HAP-1 (cell line): ENCODE measurements at regions not wholly inside any gene's neighbourhood (a gene's known extent, or its start where the extent isn't known, plus 50 kb on each side); places are given as distances from the start of the nearest gene placed in this dataset.
"Not testable (repeated sequence)": the region's sequence is repeated elsewhere in the genome, so short reads cannot be mapped to it uniquely, and the experiment has no call there.

Experiments
- DNase-seq, 2 experiments: peaks; one replicate each; pipeline ENCODE4 v3.0.0-alpha.2; 2016 to 2020; ENCODE audit warnings: low spot score in 2 of 2
- H3K27me3 ChIP-seq: fragments of 250-450 bp; sonication (Bioruptor Pico); 2 replicates; pipeline ENCODE4 v1.5.1; 2020; ENCODE audit warnings: low read depth, mild to moderate bottlenecking, moderate library complexity
- H3K36me3 ChIP-seq: fragments of 250-450 bp; sonication (Bioruptor Pico); replicated peaks from 2 replicates; pipeline ENCODE4 v1.5.1; 2020; ENCODE audit warnings: mild to moderate bottlenecking
- H3K4me1 ChIP-seq: fragments of 250-450 bp; sonication (Bioruptor Pico); 2 replicates; pipeline ENCODE4 v1.5.1; 2020; ENCODE audit warnings: mild to moderate bottlenecking
- H3K4me3 ChIP-seq: fragments of 250-450 bp; sonication (Bioruptor Pico); 2 replicates; pipeline ENCODE4 v1.5.1; 2020; ENCODE audit warnings: mild to moderate bottlenecking, moderate library complexity
- H3K9me3 ChIP-seq: fragments of 250-450 bp; sonication (Bioruptor Pico); 2 replicates; pipeline ENCODE4 v1.5.1; 2020; ENCODE audit warnings: mild to moderate bottlenecking, moderate library complexity
- in situ Hi-C: fragments of 300-500 bp; cut with MboI; formaldehyde crosslinking; loops from 3 replicates; pipeline ENCODE4 v1.14.3; 2020; ENCODE audit warnings: low sequenced_read_pairs, inconsistent platforms, mixed read lengths

- no peaks in the 10 kb centered on the region for H3K27me3 ChIP-seq
- H3K36me3 ChIP-seq: no peaks in the 10 kb centered on the region
- DNase-seq: no peak
- in situ Hi-C loops: no loop called here
- H3K4me1 ChIP-seq: peaks cover 14% of the 10 kb centered on the region
- H3K9me3 ChIP-seq: no peaks in the 10 kb centered on the region
- no peak overlapping the region for H3K4me3 ChIP-seq
Measured at GRCh38 chr12:104906695-104907094, 51.4 kb downstream of the SLC41A2 start.

GRCh38 chr12:104905446-104905845 lies 52.6 kb downstream of the SLC41A2 start:
- H3K4me3 ChIP-seq, H3K4me1 ChIP-seq, H3K9me3 ChIP-seq, H3K36me3 ChIP-seq, DNase-seq, in situ Hi-C loops, H3K27me3 ChIP-seq: not testable (repeated sequence)

GRCh38 chr12:104903648-104904423 lies 54.3 kb downstream of the SLC41A2 start:
- DNase-seq: no peak

GRCh38 chr12:104902125-104902524 lies 56.0 kb downstream of the SLC41A2 start:
- DNase-seq: no peak
- Histone ChIP-seq H3K4me1 (no peaks in the 10 kb centered on the region), H3K9me3 (no peaks in the 10 kb centered on the region), H3K36me3 (no peaks in the 10 kb centered on the region), H3K27me3 (no peaks in the 10 kb centered on the region), H3K4me3 (no peak overlapping the region)
- in situ Hi-C loops: no loop called here

More at GRCh38 chr12:104903648-104904423, 54.3 kb downstream of the SLC41A2 start:
- no peak overlapping the region for H3K4me3 ChIP-seq
- no peaks in the 10 kb centered on the region for H3K36me3 ChIP-seq
- in situ Hi-C loops: no loop called here
- no peaks in the 10 kb centered on the region for H3K9me3 ChIP-seq
- H3K4me1 ChIP-seq: no peaks in the 10 kb centered on the region
- H3K27me3 ChIP-seq: no peaks in the 10 kb centered on the region

GRCh38 chr12:104896710-104897109 lies 61.4 kb downstream of the SLC41A2 start:
- in situ Hi-C loops: no loop called here
- Histone ChIP-seq H3K27me3 (no peaks in the 10 kb centered on the region), H3K36me3 (no peaks in the 10 kb centered on the region), H3K4me1 (no peaks in the 10 kb centered on the region), H3K9me3 (no peaks in the 10 kb centered on the region), H3K4me3 (no peak overlapping the region)
- DNase-seq: no peak

GRCh38 chr12:104896146-104896545 lies 61.9 kb downstream of the SLC41A2 start:
- H3K4me1 ChIP-seq: no peaks in the 10 kb centered on the region
- in situ Hi-C loops: no loop called here

GRCh38 chr12:104895415-104895814 lies 62.7 kb downstream of the SLC41A2 start:
- DNase-seq: no peak
- H3K9me3 ChIP-seq: no peaks in the 10 kb centered on the region
- in situ Hi-C loops: no loop called here
- H3K4me3 ChIP-seq: no peak overlapping the region
- H3K36me3 ChIP-seq: no peaks in the 10 kb centered on the region
- H3K27me3 ChIP-seq: no peaks in the 10 kb centered on the region
- H3K4me1 ChIP-seq: no peaks in the 10 kb centered on the region

More at GRCh38 chr12:104896146-104896545, 61.9 kb downstream of the SLC41A2 start:
- no peak for DNase-seq
- Histone ChIP-seq H3K36me3 (no peaks in the 10 kb centered on the region), H3K9me3 (no peaks in the 10 kb centered on the region), H3K27me3 (no peaks in the 10 kb centered on the region), H3K4me3 (no peak overlapping the region)

- Histone ChIP-seq H3K4me3 (no peak overlapping the region), H3K4me1 (no peaks in the 10 kb centered on the region), H3K9me3 (no peaks in the 10 kb centered on the region), H3K36me3 (no peaks in the 10 kb centered on the region), H3K27me3 (no peaks in the 10 kb centered on the region)
- DNase-seq: no peak
- in situ Hi-C loops: no loop called here
Measured at GRCh38 chr12:104890476-104891096, 67.5 kb downstream of the SLC41A2 start.

- in situ Hi-C loops: no loop called here
- no peaks in the 10 kb centered on the region for H3K9me3 ChIP-seq
Measured at GRCh38 chr12:104889735-104890134, 68.4 kb downstream of the SLC41A2 start.

GRCh38 chr12:104888892-104889291 lies 69.2 kb downstream of the SLC41A2 start:
- Histone ChIP-seq H3K4me1 (no peaks in the 10 kb centered on the region), H3K9me3 (no peaks in the 10 kb centered on the region), H3K4me3 (no peak overlapping the region), H3K36me3 (no peaks in the 10 kb centered on the region), H3K27me3 (no peaks in the 10 kb centered on the region)
- in situ Hi-C loops: no loop called here
- no peak for DNase-seq

More at GRCh38 chr12:104889735-104890134, 68.4 kb downstream of the SLC41A2 start:
- DNase-seq: no peak
- Histone ChIP-seq H3K36me3 (no peaks in the 10 kb centered on the region), H3K4me3 (no peak overlapping the region), H3K27me3 (no peaks in the 10 kb centered on the region), H3K4me1 (no peaks in the 10 kb centered on the region)

- no peak for DNase-seq
- Histone ChIP-seq H3K9me3 (no peaks in the 10 kb centered on the region), H3K4me3 (no peak overlapping the region), H3K36me3 (no peaks in the 10 kb centered on the region), H3K4me1 (no peaks in the 10 kb centered on the region), H3K27me3 (no peaks in the 10 kb centered on the region)
- in situ Hi-C loops: no loop called here
Measured at GRCh38 chr12:104888481-104888880, 69.6 kb downstream of the SLC41A2 start.

GRCh38 chr12:104887452-104887851 lies 70.6 kb downstream of the SLC41A2 start:
- Histone ChIP-seq H3K4me3 (no peak overlapping the region), H3K9me3 (no peaks in the 10 kb centered on the region), H3K4me1 (no peaks in the 10 kb centered on the region), H3K36me3 (no peaks in the 10 kb centered on the region), H3K27me3 (no peaks in the 10 kb centered on the region)
- in situ Hi-C loops: no loop called here
- no peak for DNase-seq

GRCh38 chr12:104886418-104887401 lies 71.4 kb downstream of the SLC41A2 start:
- Histone ChIP-seq H3K4me3 (no peak overlapping the region), H3K36me3 (no peaks in the 10 kb centered on the region), H3K9me3 (no peaks in the 10 kb centered on the region), H3K4me1 (no peaks in the 10 kb centered on the region), H3K27me3 (no peaks in the 10 kb centered on the region)
- in situ Hi-C loops: no loop called here
- no peak for DNase-seq
